Natural killer cell treated with Interleukin-12 subunit alpha and Interleukin-12 subunit beta and Interleukin-15 and Interleukin-18, amount 100 ng/mL, for 72 hours (primary cell): ENCODE measurements at regions not wholly inside any gene's neighbourhood (a gene's known extent, or its start where the extent isn't known, plus 50 kb on each side); places are given as distances from the start of the nearest gene placed in this dataset.
A peak's percentile ranks its signal among the peaks of the same experiment; 100 is the strongest.

Source experiments
- ATAC-seq, 2 donors: fragments of 150-1000 bp; cut with Tn5 transposase in 1 of 2; sonication (Bioruptor Pico), chemical (Tn5 transposase) in 1 of 2; 2 replicates each; pipeline ENCODE4 v1.10.0; 2021
- DNase-seq: peaks from one replicate; pipeline ENCODE4 v3.0.0; 2022; ENCODE audit warnings: low spot score
- H3K27ac Mint-ChIP-seq, 2 donors: 1 replicate in 1 of 2; 2 replicates in 1 of 2; pipeline ENCODE4 v1.8.0; 2022; ENCODE audit warnings: mixed read lengths in 2 of 2, mild to moderate bottlenecking in 1 of 2, moderate library complexity in 1 of 2
- H3K27me3 Mint-ChIP-seq, 2 donors: 1 replicate in 1 of 2; 2 replicates in 1 of 2; pipeline ENCODE4 v1.8.0; 2022; ENCODE audit warnings: mixed read lengths in 2 of 2
- H3K36me3 Mint-ChIP-seq: one replicate; pipeline ENCODE4 v1.8.0; 2022; ENCODE audit warnings: mixed read lengths
- H3K4me1 Mint-ChIP-seq, 2 donors: 1 replicate in 1 of 2; 2 replicates in 1 of 2; pipeline ENCODE4 v1.8.0; 2022; ENCODE audit warnings: low read depth in 2 of 2, mixed read lengths in 2 of 2, mild to moderate bottlenecking in 1 of 2
- H3K4me3 Mint-ChIP-seq: one replicate; pipeline ENCODE4 v1.8.0; 2022; ENCODE audit warnings: mixed read lengths
- H3K9me3 Mint-ChIP-seq: 2 replicates; pipeline ENCODE4 v1.8.0; 2022; ENCODE audit warnings: mixed read lengths

- Mint-ChIP-seq H3K27me3 (peaks cover 0 to 2% of the 10 kb centered on the region in 2 donors), H3K9me3 (no peaks in the 10 kb centered on the region), H3K27ac (no peak overlapping the region), H3K4me1 (peaks cover 0 to 3% of the 10 kb centered on the region in 2 donors), H3K4me3 (no peak overlapping the region), H3K36me3 (no peaks in the 10 kb centered on the region)
- no peak for DNase-seq
- no peak for ATAC-seq
These were observed 85.1 kb upstream of the CCDC91 start for GRCh38 chr12:28104903-28105864.

DNA sequence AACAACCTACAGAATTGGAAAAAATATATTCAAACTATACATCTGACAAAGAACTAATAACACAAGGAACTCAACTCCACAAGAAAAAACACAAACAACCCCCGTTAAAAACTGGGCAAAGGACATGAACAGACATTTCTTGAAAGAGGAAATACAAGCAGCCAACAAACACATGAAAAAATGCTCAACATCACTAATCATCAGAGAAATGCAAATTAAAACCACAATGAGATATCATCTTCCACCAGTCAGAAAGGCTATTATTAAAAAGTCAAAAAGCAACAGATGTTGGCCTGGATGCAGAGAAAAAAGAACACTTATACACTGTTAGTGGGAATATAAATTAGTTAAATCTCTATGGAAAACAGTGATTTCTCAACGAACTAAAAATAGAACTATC, 82.6 kb upstream of the CCDC91 start:
- Mint-ChIP-seq H3K4me1 (peaks cover 0 to 3% of the 10 kb centered on the region in 2 donors), H3K9me3 (no peaks in the 10 kb centered on the region), H3K27ac (no peak overlapping the region), H3K36me3 (no peaks in the 10 kb centered on the region), H3K27me3 (peaks cover 0 to 2% of the 10 kb centered on the region in 2 donors), H3K4me3 (no peak overlapping the region)
- no peak for ATAC-seq
- no peak for DNase-seq

DNA sequence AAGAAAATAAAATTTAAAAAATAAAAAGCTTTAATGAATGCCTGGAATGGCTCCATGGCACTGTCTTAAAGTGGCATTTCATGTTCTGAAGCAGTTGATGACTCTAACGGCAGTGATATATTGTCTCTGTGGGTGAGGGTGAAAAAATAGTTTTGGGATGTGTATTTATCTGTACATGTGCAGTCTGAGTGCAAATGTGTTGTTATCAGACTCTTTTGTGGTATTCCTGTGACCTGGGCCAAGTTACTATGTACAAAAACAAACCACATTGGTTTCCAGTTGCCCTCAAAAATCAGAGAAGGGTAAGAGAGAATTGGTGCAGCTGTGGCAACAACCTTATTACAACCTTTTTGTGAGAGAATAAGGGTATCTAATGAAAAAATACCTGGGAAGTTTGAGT, 81.7 kb upstream of the CCDC91 start:
- H3K36me3 Mint-ChIP-seq: no peaks in the 10 kb centered on the region
- H3K4me1 Mint-ChIP-seq: peaks cover 0 to 3% of the 10 kb centered on the region in 2 donors
- DNase-seq (no peak), ATAC-seq (no peak)
- no peak overlapping the region for H3K4me3 Mint-ChIP-seq
- no peak overlapping the region for H3K27ac Mint-ChIP-seq
- peaks cover 0 to 2% of the 10 kb centered on the region in 2 donors for H3K27me3 Mint-ChIP-seq
- H3K9me3 Mint-ChIP-seq: no peaks in the 10 kb centered on the region

- ATAC-seq (no peak), DNase-seq (no peak)
- peaks cover 2% of the 10 kb centered on the region for H3K9me3 Mint-ChIP-seq
- no peak overlapping the region for H3K4me3 Mint-ChIP-seq
- H3K4me1 Mint-ChIP-seq: peaks cover 0 to 3% of the 10 kb centered on the region in 2 donors
- H3K36me3 Mint-ChIP-seq: no peaks in the 10 kb centered on the region
- H3K27ac Mint-ChIP-seq: no peak overlapping the region
- H3K27me3 Mint-ChIP-seq: peaks cover 2 to 11% of the 10 kb centered on the region in 2 donors
These were observed 79.9 kb upstream of the CCDC91 start for GRCh38 chr12:28110329-28110728.

GRCh38 chr12:28114488-28114887, 75.8 kb upstream of the CCDC91 start:
- Mint-ChIP-seq H3K4me1 (no peaks in the 10 kb centered on the region), H3K4me3 (no peak overlapping the region)
- DNase-seq: no peak

GRCh38 chr12:28121433-28121832, 68.8 kb upstream of the CCDC91 start:
- no peaks in the 10 kb centered on the region for H3K4me1 Mint-ChIP-seq
- ATAC-seq: no peak
- no peaks in the 10 kb centered on the region for H3K36me3 Mint-ChIP-seq
- H3K4me3 Mint-ChIP-seq: no peak overlapping the region
- H3K27me3 Mint-ChIP-seq: peaks cover 0 to 5% of the 10 kb centered on the region in 2 donors
- DNase-seq: no peak
- H3K27ac Mint-ChIP-seq: no peak overlapping the region
- no peaks in the 10 kb centered on the region for H3K9me3 Mint-ChIP-seq

More at GRCh38 chr12:28114488-28114887, 75.8 kb upstream of the CCDC91 start:
- H3K9me3 Mint-ChIP-seq: peaks cover 2% of the 10 kb centered on the region
- peaks cover 0 to 14% of the 10 kb centered on the region in 2 donors for H3K27me3 Mint-ChIP-seq
- H3K36me3 Mint-ChIP-seq: no peaks in the 10 kb centered on the region
- H3K27ac Mint-ChIP-seq: no peak overlapping the region
- no peak for ATAC-seq

DNA sequence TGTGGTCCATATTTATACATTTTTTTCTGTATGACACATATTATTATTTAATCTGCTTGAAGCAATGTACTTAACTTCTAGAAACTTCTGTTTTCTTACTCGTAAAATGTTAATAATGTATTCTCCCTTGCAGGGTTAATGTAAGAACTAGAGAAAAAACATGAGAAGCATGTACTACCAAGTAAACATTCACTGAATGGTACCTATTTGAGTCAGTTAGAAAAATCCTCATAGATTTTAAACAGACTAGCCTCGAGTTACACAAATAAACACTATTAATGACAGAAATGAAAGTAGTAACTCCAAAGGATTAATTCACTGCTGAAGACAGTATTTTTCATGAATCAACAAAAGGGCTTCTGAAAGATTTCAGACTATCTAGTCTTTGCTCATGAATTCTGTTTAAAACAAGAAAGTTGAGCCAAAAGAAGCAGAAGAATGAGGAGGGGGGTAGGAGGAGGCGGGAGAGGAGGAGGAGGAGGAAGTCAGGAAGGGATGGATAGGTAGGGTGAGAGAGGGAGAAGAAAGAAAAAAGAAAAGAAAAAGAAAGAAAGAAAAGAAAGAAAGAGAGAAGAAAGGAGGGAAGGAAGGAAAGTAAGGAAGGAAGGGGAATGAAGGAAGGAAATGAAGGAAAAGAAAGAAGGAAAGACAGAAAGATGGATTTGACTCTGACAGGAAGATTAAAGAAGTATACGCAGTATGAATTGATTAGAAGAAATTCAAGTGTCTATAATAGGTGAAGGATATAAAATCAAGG, 68.2 kb upstream of the CCDC91 start:
- Mint-ChIP-seq H3K36me3 (no peaks in the 10 kb centered on the region), H3K27me3 (peaks cover 0 to 5% of the 10 kb centered on the region in 2 donors), H3K9me3 (no peaks in the 10 kb centered on the region), H3K27ac (no peak overlapping the region), H3K4me1 (no peaks in the 10 kb centered on the region), H3K4me3 (no peak overlapping the region)
- ATAC-seq: no peak
- no peak for DNase-seq

DNA sequence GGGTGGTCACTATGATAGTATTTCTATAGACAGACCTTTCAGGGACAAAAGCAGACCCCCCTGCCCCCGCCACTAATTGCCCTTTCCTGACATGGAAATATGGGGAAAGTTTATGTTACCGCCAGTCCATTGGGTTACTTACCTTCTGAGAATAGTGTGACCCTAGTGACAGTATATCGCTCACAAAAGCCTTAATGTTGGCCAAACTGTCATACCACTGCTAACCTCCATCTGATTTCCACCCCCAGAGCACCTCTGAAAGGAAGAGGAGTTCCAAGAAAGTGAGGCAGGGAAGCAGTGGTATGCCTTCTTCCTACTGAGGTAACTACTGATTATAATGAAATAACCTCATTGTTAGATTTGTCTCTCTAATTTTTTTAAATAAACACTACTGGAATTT, 67.5 kb upstream of the CCDC91 start:
- Mint-ChIP-seq H3K4me1 (no peaks in the 10 kb centered on the region), H3K27me3 (peaks cover 0 to 5% of the 10 kb centered on the region in 2 donors), H3K36me3 (no peaks in the 10 kb centered on the region), H3K27ac (no peak overlapping the region), H3K4me3 (no peak overlapping the region), H3K9me3 (no peaks in the 10 kb centered on the region)
- no peak for DNase-seq
- ATAC-seq: no peak

DNA sequence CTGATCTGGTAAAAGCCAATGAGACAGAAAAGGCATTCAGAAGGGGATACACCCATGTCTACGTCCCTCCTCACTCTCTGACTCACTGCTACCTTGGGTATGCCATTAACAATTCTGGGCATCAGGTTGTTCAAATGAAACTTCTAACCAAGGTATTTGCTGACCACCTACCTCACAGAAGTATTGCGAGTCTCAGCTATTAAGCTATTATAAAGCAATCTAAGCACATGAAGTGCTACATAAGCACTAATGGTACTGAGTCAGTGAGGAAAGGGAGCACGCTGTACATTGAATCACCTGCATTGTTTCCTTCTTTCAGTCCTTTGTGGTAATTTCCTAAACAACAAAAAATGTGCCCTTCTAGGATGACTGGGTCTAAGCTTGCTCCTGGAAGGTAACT, 62.8 kb upstream of the CCDC91 start:
- Mint-ChIP-seq H3K36me3 (no peaks in the 10 kb centered on the region), H3K4me3 (no peak overlapping the region), H3K27me3 (peaks cover 4 to 18% of the 10 kb centered on the region in 2 donors), H3K4me1 (no peaks in the 10 kb centered on the region), H3K27ac (no peak overlapping the region), H3K9me3 (no peaks in the 10 kb centered on the region)
- ATAC-seq: no peak
- DNase-seq: no peak

GRCh38 chr12:28129031-28129430, 61.2 kb upstream of the CCDC91 start:
- H3K4me3 Mint-ChIP-seq: no peak overlapping the region
- H3K27me3 Mint-ChIP-seq: peaks cover 5 to 15% of the 10 kb centered on the region in 2 donors
- no peaks in the 10 kb centered on the region for H3K36me3 Mint-ChIP-seq
- no peak overlapping the region for H3K27ac Mint-ChIP-seq
- ATAC-seq: no peak
- DNase-seq: no peak
- no peaks in the 10 kb centered on the region for H3K9me3 Mint-ChIP-seq
- H3K4me1 Mint-ChIP-seq: no peaks in the 10 kb centered on the region

- no peaks in the 10 kb centered on the region for H3K9me3 Mint-ChIP-seq
- DNase-seq: no peak
These were observed 60.0 kb upstream of the CCDC91 start for GRCh38 chr12:28130234-28130624.

DNA sequence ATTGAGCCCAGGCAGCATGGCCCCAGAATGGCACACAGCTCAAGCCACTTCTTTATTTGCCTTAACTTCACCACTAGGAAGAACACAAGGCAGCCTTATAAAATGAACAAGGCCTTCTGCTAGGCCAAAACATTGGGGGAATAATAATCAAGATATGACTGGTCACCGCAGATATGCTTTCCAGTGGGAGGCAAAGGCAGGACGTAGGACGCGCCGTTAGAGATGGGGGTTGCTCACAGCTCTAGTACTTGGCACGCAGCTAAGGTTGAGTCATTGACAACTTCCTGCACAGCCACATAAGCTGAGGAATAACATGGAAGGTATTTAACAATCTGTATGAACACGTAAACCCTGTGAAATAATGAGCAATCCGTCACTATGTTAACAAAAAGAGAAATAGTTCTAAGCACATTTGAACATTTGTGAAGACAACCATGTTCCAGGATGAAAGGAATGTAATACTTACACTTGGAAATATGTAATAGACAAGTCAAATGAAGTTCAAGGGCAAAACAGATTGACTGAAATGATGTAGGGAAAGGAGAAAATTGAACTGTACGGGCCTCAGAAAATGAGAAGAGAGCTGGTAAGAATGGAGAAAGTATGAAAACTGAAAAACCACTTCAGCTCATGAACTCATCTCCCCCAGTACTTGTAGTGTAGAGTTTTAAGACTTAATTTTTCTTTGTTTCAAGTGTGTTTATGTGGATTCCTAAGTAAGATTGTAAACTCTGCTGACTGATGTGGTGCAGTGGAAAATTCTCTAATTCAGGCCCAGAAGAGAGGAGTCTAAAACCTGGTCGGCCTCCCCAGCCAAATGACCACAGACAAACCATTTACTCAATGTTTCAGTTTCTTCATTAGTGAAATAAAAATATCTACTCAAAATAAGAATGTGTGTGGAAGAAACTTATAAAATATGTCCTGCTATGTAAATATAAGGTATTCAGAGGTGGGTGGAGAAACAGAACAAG, 59.3 kb upstream of the CCDC91 start:
- Mint-ChIP-seq H3K27me3 (peaks cover 10 to 23% of the 10 kb centered on the region in 2 donors), H3K4me1 (no peaks in the 10 kb centered on the region), H3K36me3 (no peaks in the 10 kb centered on the region), H3K4me3 (no peak overlapping the region), H3K9me3 (no peaks in the 10 kb centered on the region), H3K27ac (no peak overlapping the region)
- ATAC-seq (peak in 1 of 2 donors; percentile 36), DNase-seq (no peak)

More at GRCh38 chr12:28130234-28130624, 60.0 kb upstream of the CCDC91 start:
- H3K4me3 Mint-ChIP-seq: no peak overlapping the region
- no peak overlapping the region for H3K27ac Mint-ChIP-seq
- peaks cover 7 to 23% of the 10 kb centered on the region in 2 donors for H3K27me3 Mint-ChIP-seq
- no peaks in the 10 kb centered on the region for H3K4me1 Mint-ChIP-seq
- ATAC-seq: no peak
- no peaks in the 10 kb centered on the region for H3K36me3 Mint-ChIP-seq

- Mint-ChIP-seq H3K36me3 (no peaks in the 10 kb centered on the region), H3K4me1 (no peaks in the 10 kb centered on the region), H3K27ac (no peak overlapping the region), H3K9me3 (no peaks in the 10 kb centered on the region), H3K4me3 (no peak overlapping the region), H3K27me3 (peaks cover 10 to 23% of the 10 kb centered on the region in 2 donors)
- ATAC-seq (no peak), DNase-seq (no peak)
These were observed 57.9 kb upstream of the CCDC91 start for GRCh38 chr12:28132398-28132797.
